WTC11 (cell line): ENCODE measurements at regions not wholly inside any gene's neighbourhood (a gene's known extent, or its start where the extent isn't known, plus 50 kb on each side); places are given as distances from the start of the nearest gene placed in this dataset.

Experiments
- ATAC-seq: fragments of 200-7000 bp; cut with Tn5 transposase; 2 replicates; pipeline ENCODE4 v1.10.0; 2021; ENCODE audit warnings: mild to moderate bottlenecking, moderate library complexity
- CTCF ChIA-PET: fragments of 300-600 bp; sonication (Branson Sonifier 250); formaldehyde crosslinking; loops from one replicate; lab custom pipeline; 2021; ENCODE audit warnings: antibody characterized with exemption; lab: Charles Lee
- POLR2A ChIA-PET: fragments of 350-600 bp; sonication (Branson Sonifier 250); formaldehyde crosslinking; loops from one replicate; lab custom pipeline; 2021; ENCODE audit warnings: antibody characterized with exemption; lab: Charles Lee
- DNase-seq: peaks from one replicate; pipeline ENCODE4 v3.0.0; 2021; ENCODE audit warnings: low spot score
- H3K27ac Mint-ChIP-seq: 2 replicates; pipeline ENCODE4 v1.8.0; 2021; ENCODE audit warnings: mixed read lengths
- H3K27me3 Mint-ChIP-seq: 2 replicates; pipeline ENCODE4 v1.8.0; 2021; ENCODE audit warnings: low read depth, mild to moderate bottlenecking, moderate library complexity, mixed read lengths
- H3K36me3 Mint-ChIP-seq: 2 replicates; pipeline ENCODE4 v1.8.0; 2021; ENCODE audit warnings: mixed read lengths
- H3K4me1 Mint-ChIP-seq: 2 replicates; pipeline ENCODE4 v1.8.0; 2022; ENCODE audit warnings: mixed read lengths
- H3K4me3 Mint-ChIP-seq: 2 replicates; pipeline ENCODE4 v1.8.0; 2021; ENCODE audit warnings: mild to moderate bottlenecking, moderate library complexity, mixed read lengths
- H3K9me3 Mint-ChIP-seq: 2 replicates; pipeline ENCODE4 v1.8.0; 2021; ENCODE audit warnings: mixed read lengths
- AR ChIP-seq: fragments of 250-450 bp; sonication (Bioruptor Pico); IDR thresholded peaks from 2 replicates; pipeline ENCODE4 v1.9.0; 2021; ENCODE audit warnings: mild to moderate bottlenecking
- CDX4 ChIP-seq: fragments of 250-450 bp; sonication (Bioruptor Pico); IDR thresholded peaks from 2 replicates; pipeline ENCODE4 v1.9.0; 2021; ENCODE audit warnings: moderate library complexity, mild to moderate bottlenecking, inconsistent platforms, borderline replicate concordance
- ETV6 ChIP-seq: sonication (generic); formaldehyde crosslinking; IDR thresholded peaks from 2 replicates; pipeline ENCODE4 v1.8.1; 2022; ENCODE audit warnings: mild to moderate bottlenecking, missing genetic modification reagents
- FOXK1 ChIP-seq: sonication (generic); formaldehyde crosslinking; IDR thresholded peaks from 2 replicates; pipeline ENCODE4 v1.8.0; 2022; ENCODE audit warnings: mild to moderate bottlenecking, moderate library complexity, missing genetic modification reagents
- FOXP1 ChIP-seq: sonication (generic); formaldehyde crosslinking; IDR thresholded peaks from 2 replicates; pipeline ENCODE4 v1.8.0; 2022; ENCODE audit warnings: missing genetic modification reagents, mild to moderate bottlenecking, moderate library complexity, borderline replicate concordance
- KAT7 ChIP-seq: sonication (generic); formaldehyde crosslinking; IDR thresholded peaks from 2 replicates; pipeline ENCODE4 v1.8.1; 2023; ENCODE audit warnings: missing genetic modification reagents, mild to moderate bottlenecking, borderline replicate concordance
- NR2C2 ChIP-seq: sonication (generic); formaldehyde crosslinking; IDR thresholded peaks from 2 replicates; pipeline ENCODE4 v1.8.0; 2022; ENCODE audit warnings: mild to moderate bottlenecking, missing genetic modification reagents
- OVOL2 ChIP-seq: fragments of 250-450 bp; sonication (Bioruptor Pico); IDR thresholded peaks from 2 replicates; pipeline ENCODE4 v1.9.0; 2021; ENCODE audit warnings: mild to moderate bottlenecking, borderline replicate concordance
- PRRX2 ChIP-seq: fragments of 250-450 bp; sonication (Bioruptor Pico); IDR thresholded peaks from 2 replicates; pipeline ENCODE4 v1.8.0; 2021; ENCODE audit warnings: mild to moderate bottlenecking
- SMAD3 ChIP-seq: sonication (generic); formaldehyde crosslinking; IDR thresholded peaks from 2 replicates; pipeline ENCODE4 v1.8.0; 2022; ENCODE audit warnings: missing genetic modification reagents, mild to moderate bottlenecking, borderline replicate concordance
- ZBTB21 ChIP-seq: sonication (generic); formaldehyde crosslinking; IDR thresholded peaks from 2 replicates; pipeline ENCODE4 v1.8.1; 2023; ENCODE audit warnings: mild to moderate bottlenecking, missing genetic modification reagents, borderline replicate concordance
- ZNF138 ChIP-seq: sonication (generic); formaldehyde crosslinking; conservative IDR thresholded peaks from 2 replicates; pipeline ENCODE4 v1.8.1; 2022; ENCODE audit warnings: mild to moderate bottlenecking, moderate library complexity, missing genetic modification reagents
- TF ChIP-seq, protein P1 (sequence below): sonication (generic); formaldehyde crosslinking; IDR thresholded peaks from 2 replicates; pipeline ENCODE4 v1.8.0; 2022; ENCODE audit warnings: mild to moderate bottlenecking, missing genetic modification reagents
- TF ChIP-seq, protein P2 (sequence below): fragments of 250-450 bp; sonication (Bioruptor Pico); IDR thresholded peaks from 2 replicates; pipeline ENCODE4 v1.9.0; 2021; ENCODE audit warnings: mild to moderate bottlenecking, borderline replicate concordance
- TF ChIP-seq, protein P3 (sequence below): fragments of 250-450 bp; sonication (Bioruptor Pico); conservative IDR thresholded peaks from 2 replicates; pipeline ENCODE4 v1.9.0; 2021; ENCODE audit warnings: mild to moderate bottlenecking
- TF ChIP-seq, protein P4 (sequence below): sonication (generic); formaldehyde crosslinking; IDR thresholded peaks from 2 replicates; pipeline ENCODE4 v1.8.0; 2022; ENCODE audit warnings: mild to moderate bottlenecking, missing genetic modification reagents

- TF ChIP-seq, protein P1, sequence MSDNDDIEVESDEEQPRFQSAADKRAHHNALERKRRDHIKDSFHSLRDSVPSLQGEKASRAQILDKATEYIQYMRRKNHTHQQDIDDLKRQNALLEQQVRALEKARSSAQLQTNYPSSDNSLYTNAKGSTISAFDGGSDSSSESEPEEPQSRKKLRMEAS (CRISPR knock-in tag), result no peak
- no peak for TF ChIP-seq AR (CRISPR knock-in tag)
- no peak for TF ChIP-seq SMAD3
- TF ChIP-seq PRRX2 (CRISPR knock-in tag), result no peak
- TF ChIP-seq, protein P2, sequence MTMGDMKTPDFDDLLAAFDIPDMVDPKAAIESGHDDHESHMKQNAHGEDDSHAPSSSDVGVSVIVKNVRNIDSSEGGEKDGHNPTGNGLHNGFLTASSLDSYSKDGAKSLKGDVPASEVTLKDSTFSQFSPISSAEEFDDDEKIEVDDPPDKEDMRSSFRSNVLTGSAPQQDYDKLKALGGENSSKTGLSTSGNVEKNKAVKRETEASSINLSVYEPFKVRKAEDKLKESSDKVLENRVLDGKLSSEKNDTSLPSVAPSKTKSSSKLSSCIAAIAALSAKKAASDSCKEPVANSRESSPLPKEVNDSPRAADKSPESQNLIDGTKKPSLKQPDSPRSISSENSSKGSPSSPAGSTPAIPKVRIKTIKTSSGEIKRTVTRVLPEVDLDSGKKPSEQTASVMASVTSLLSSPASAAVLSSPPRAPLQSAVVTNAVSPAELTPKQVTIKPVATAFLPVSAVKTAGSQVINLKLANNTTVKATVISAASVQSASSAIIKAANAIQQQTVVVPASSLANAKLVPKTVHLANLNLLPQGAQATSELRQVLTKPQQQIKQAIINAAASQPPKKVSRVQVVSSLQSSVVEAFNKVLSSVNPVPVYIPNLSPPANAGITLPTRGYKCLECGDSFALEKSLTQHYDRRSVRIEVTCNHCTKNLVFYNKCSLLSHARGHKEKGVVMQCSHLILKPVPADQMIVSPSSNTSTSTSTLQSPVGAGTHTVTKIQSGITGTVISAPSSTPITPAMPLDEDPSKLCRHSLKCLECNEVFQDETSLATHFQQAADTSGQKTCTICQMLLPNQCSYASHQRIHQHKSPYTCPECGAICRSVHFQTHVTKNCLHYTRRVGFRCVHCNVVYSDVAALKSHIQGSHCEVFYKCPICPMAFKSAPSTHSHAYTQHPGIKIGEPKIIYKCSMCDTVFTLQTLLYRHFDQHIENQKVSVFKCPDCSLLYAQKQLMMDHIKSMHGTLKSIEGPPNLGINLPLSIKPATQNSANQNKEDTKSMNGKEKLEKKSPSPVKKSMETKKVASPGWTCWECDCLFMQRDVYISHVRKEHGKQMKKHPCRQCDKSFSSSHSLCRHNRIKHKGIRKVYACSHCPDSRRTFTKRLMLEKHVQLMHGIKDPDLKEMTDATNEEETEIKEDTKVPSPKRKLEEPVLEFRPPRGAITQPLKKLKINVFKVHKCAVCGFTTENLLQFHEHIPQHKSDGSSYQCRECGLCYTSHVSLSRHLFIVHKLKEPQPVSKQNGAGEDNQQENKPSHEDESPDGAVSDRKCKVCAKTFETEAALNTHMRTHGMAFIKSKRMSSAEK (CRISPR knock-in tag), result no peak
- TF ChIP-seq ZBTB21 (CRISPR knock-in tag), result no peak
- TF ChIP-seq, protein P3, sequence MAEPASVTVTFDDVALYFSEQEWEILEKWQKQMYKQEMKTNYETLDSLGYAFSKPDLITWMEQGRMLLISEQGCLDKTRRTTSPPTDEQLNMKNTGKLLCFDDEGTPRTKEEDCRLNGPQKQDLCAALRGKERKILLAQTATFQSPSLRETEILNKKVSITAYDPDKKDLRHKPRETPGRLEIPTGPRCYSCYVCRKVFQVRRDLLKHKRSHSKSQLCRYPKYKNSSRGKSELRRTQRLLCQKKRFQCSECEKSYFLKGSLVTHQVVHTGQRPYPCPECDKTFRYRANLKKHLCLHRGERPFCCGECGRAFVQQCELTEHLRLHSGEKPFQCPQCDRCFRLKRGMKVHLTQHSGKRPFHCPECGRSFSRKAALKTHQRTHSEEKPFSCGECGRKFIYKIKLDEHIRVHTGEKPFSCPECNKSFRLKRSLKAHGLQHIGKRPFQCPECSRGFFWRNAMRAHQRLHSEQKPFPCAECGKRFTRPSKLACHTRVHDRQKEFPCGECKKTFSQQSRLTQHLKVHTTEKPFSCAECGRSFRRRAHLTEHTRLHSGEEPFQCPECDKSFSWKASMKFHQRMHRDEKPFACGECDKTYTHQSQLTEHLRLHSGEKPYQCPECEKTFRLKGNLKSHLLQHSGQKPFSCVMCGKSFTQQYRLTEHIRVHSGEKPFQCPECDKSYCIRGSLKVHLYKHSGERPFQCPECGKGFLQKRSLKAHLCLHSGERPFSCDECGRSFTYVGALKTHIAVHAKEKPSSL (CRISPR knock-in tag), result no peak
- TF ChIP-seq ETV6 (CRISPR knock-in tag), result no peak
- H3K9me3 Mint-ChIP-seq, result peaks cover 11% of the 10 kb centered on the region
- ChIA-PET CTCF (interaction anchor here (1.1 kb wide), 1 partner anchor 28 kb away, joined by 3 read pairs; no protein-coding TSS in a partner anchor), POLR2A (no interaction called here)
- no peak for DNase-seq
- no peak overlapping the region for H3K4me3 Mint-ChIP-seq
- no peak overlapping the region for H3K27ac Mint-ChIP-seq
- H3K4me1 Mint-ChIP-seq, result peaks cover 3% of the 10 kb centered on the region
- H3K36me3 Mint-ChIP-seq, result peaks cover 8% of the 10 kb centered on the region; the same call in 1 of the 2 replicates
- ATAC-seq, result no peak
- peaks cover 4% of the 10 kb centered on the region for H3K27me3 Mint-ChIP-seq
These were observed 57.3 kb upstream of the APBB1IP start for GRCh38 chr10:26380815-26381214.

- no peak overlapping the region for H3K4me3 Mint-ChIP-seq
- no peak for ATAC-seq
- no peak for DNase-seq
- H3K4me1 Mint-ChIP-seq, result peaks cover 3% of the 10 kb centered on the region
- POLR2A ChIA-PET, result no interaction called here
- peaks cover 5% of the 10 kb centered on the region for H3K9me3 Mint-ChIP-seq
- H3K27ac Mint-ChIP-seq, result no peak overlapping the region
- peaks cover 2% of the 10 kb centered on the region; the same call in 1 of the 2 replicates for H3K36me3 Mint-ChIP-seq
- H3K27me3 Mint-ChIP-seq, result no peaks in the 10 kb centered on the region
- CTCF ChIA-PET, result interaction anchor here (1.1 kb wide), 1 partner anchor 27 kb away, joined by 3 read pairs; no protein-coding TSS in a partner anchor
- no peak for TF ChIP-seq OVOL2 (CRISPR knock-in tag)
- TF ChIP-seq NR2C2 (CRISPR knock-in tag), result no peak
- TF ChIP-seq FOXP1 (CRISPR knock-in tag), result no peak
- TF ChIP-seq CDX4 (CRISPR knock-in tag), result no peak
- TF ChIP-seq, protein P4, sequence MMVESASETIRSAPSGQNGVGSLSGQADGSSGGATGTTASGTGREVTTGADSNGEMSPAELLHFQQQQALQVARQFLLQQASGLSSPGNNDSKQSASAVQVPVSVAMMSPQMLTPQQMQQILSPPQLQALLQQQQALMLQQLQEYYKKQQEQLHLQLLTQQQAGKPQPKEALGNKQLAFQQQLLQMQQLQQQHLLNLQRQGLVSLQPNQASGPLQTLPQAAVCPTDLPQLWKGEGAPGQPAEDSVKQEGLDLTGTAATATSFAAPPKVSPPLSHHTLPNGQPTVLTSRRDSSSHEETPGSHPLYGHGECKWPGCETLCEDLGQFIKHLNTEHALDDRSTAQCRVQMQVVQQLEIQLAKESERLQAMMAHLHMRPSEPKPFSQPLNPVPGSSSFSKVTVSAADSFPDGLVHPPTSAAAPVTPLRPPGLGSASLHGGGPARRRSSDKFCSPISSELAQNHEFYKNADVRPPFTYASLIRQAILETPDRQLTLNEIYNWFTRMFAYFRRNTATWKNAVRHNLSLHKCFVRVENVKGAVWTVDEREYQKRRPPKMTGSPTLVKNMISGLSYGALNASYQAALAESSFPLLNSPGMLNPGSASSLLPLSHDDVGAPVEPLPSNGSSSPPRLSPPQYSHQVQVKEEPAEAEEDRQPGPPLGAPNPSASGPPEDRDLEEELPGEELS (CRISPR knock-in tag), result no peak
- no peak for TF ChIP-seq ZNF138 (CRISPR knock-in tag)
- TF ChIP-seq FOXK1 (CRISPR knock-in tag), result no peak
- TF ChIP-seq KAT7 (CRISPR knock-in tag), result no peak
- TF ChIP-seq, all 79 proteins: peak for 0
These were observed 56.2 kb upstream of the APBB1IP start for GRCh38 chr10:26381986-26382385.
